Liver (tissue), 3 donors: ENCODE measurements at regions not wholly inside any gene's neighbourhood (a gene's known extent, or its start where the extent isn't known, plus 50 kb on each side); places are given as distances from the start of the nearest gene placed in this dataset.

Source experiments
- ATF3 ChIP-seq: IDR thresholded peaks from 2 replicates; pipeline ENCODE4 v1.6.1; 2016; ENCODE audit warnings: antibody characterized with exemption
- CTCF ChIP-seq: fragments of 150-350 bp; IDR thresholded peaks from 2 replicates; pipeline ENCODE4 v1.5.1; 2017; ENCODE audit warnings: improper control_type of control experiment, low read depth, low read length; ENCODE audit not compliant: missing input control
- EGR1 ChIP-seq, 2 donors: IDR thresholded peaks; 2 replicates each; pipeline ENCODE4 v1.6.1; 2016 to 2018; ENCODE audit warnings: antibody characterized with exemption in 2 of 2, low read depth in 2 of 2
- FOXA2 ChIP-seq: IDR thresholded peaks from 2 replicates; pipeline ENCODE4 v1.6.1; 2016; ENCODE audit warnings: antibody characterized with exemption
- MAX ChIP-seq: IDR thresholded peaks from 2 replicates; pipeline ENCODE4 v1.6.1; 2016; ENCODE audit warnings: antibody characterized with exemption
- REST ChIP-seq: IDR thresholded peaks from 2 replicates; pipeline ENCODE4 v1.6.1; 2016; ENCODE audit warnings: antibody characterized with exemption, mild to moderate bottlenecking
- TAF1 ChIP-seq: conservative IDR thresholded peaks from 2 replicates; pipeline ENCODE4 v1.6.1; 2016; ENCODE audit warnings: antibody characterized with exemption, mild to moderate bottlenecking
- donor health status: healthy.
- donor health status: healthy.

- no peak for TF ChIP-seq CTCF
- no peak for TF ChIP-seq EGR1 (IDR thresholded peaks at IDR 0.05; ENCODE audit: low read depth in 2 of 2)
- no peak for TF ChIP-seq REST
- no peak for TF ChIP-seq ATF3
- TF ChIP-seq TAF1, result no peak
- TF ChIP-seq MAX, result no peak
- no peak for TF ChIP-seq FOXA2
Measured at GRCh38 chr10:91682912-91683311, 50.0 kb upstream of the PPP1R3C start.
